Transverse colon (tissue), 4 donors: ENCODE measurements at regions not wholly inside any gene's neighbourhood (a gene's known extent, or its start where the extent isn't known, plus 50 kb on each side); places are given as distances from the start of the nearest gene placed in this dataset.
A peak's percentile ranks its signal among the peaks of the same experiment; 100 is the strongest.

ENCODE experiments used
- DNase-seq: peaks from one replicate; pipeline ENCODE4 v3.0.0-alpha.2; 2019
- H3K27ac ChIP-seq, 4 donors: fragments of 200-600 bp; sonication (generic); 2 replicates each; pipeline ENCODE4 v1.5.1; 2016 to 2018; ENCODE audit warnings: inconsistent platforms in 4 of 4
- H3K27me3 ChIP-seq: fragments of 200-600 bp; sonication (generic); 2 replicates; pipeline ENCODE4 v1.5.1; 2017; ENCODE audit warnings: inconsistent platforms
- H3K36me3 ChIP-seq, 4 donors: fragments of 200-600 bp; sonication (generic); 2 replicates each; pipeline ENCODE4 v1.5.1; 2017 to 2019; ENCODE audit warnings: inconsistent platforms in 4 of 4
- H3K4me1 ChIP-seq, 4 donors: fragments of 200-600 bp; sonication (generic); 2 replicates each; pipeline ENCODE4 v1.5.1; 2017 to 2020; ENCODE audit warnings: inconsistent platforms in 4 of 4
- H3K4me3 ChIP-seq, 4 donors: fragments of 200-600 bp; sonication (generic); 1 replicate in 1 of 4; 2 replicates in 3 of 4; pipeline versions ENCODE4 v1.5.1 to v1.6.1; 2017 to 2019; ENCODE audit warnings: inconsistent platforms in 4 of 4
- H3K9me3 ChIP-seq, 2 donors: fragments of 200-600 bp; sonication (generic); 2 replicates each; pipeline ENCODE4 v1.5.1; 2017 to 2019; ENCODE audit warnings: inconsistent platforms in 2 of 2
- CTCF ChIP-seq, 5 experiments: fragments of 200-600 bp in 3 of 5; fragments of 450-650 bp in 2 of 5; sonication (generic) in 3 of 5; IDR thresholded peaks; 1 replicate in 2 of 5; 2 replicates in 3 of 5; pipeline ENCODE4 v1.5.1; 2016 to 2017; ENCODE audit warnings: antibody characterized with exemption in 5 of 5, inconsistent platforms in 3 of 5, mild to moderate bottlenecking in 2 of 5, moderate library complexity in 1 of 5
- EP300 ChIP-seq: sonication (generic); formaldehyde crosslinking; IDR thresholded peaks from one replicate; pipeline ENCODE4 v1.6.1; 2017; ENCODE audit warnings: antibody characterized with exemption, low read depth
- POLR2A ChIP-seq: fragments of 450-650 bp; IDR thresholded peaks from one replicate; pipeline ENCODE4 v1.6.1; 2016; ENCODE audit warnings: antibody characterized with exemption, mild to moderate bottlenecking, moderate library complexity
- POLR2AphosphoS5 ChIP-seq, 3 donors: sonication (generic); formaldehyde crosslinking; IDR thresholded peaks; one replicate each; pipeline ENCODE4 v1.6.1; 2016; ENCODE audit warnings: antibody characterized with exemption in 3 of 3
- WGBS, 2 donors: methylation state at CpG; one replicate each; pipeline ENCODE4 v1.1.5; 2018; ENCODE audit warnings: low coverage in 1 of 2; 5-methylcytosine and 5-hydroxymethylcytosine counted together
- in situ Hi-C, 4 donors: fragments of 200-750 bp; cut with MboI; loops; one replicate each; pipeline versions ENCODE4 v1.15.0 to v1.15.1; 2017; ENCODE audit warnings: low sequenced_read_pairs in 3 of 4, low pct_ligation_motif_present in 1 of 4, low pct_unique_long_range_greater_than_20kb in 1 of 4
- intact Hi-C: fragments of 100-400 bp; cut with DNase I; formaldehyde crosslinking; loops from one replicate; pipeline ENCODE4 v1.15.1; 2023; ENCODE audit warnings: low total_unique reads

DNA sequence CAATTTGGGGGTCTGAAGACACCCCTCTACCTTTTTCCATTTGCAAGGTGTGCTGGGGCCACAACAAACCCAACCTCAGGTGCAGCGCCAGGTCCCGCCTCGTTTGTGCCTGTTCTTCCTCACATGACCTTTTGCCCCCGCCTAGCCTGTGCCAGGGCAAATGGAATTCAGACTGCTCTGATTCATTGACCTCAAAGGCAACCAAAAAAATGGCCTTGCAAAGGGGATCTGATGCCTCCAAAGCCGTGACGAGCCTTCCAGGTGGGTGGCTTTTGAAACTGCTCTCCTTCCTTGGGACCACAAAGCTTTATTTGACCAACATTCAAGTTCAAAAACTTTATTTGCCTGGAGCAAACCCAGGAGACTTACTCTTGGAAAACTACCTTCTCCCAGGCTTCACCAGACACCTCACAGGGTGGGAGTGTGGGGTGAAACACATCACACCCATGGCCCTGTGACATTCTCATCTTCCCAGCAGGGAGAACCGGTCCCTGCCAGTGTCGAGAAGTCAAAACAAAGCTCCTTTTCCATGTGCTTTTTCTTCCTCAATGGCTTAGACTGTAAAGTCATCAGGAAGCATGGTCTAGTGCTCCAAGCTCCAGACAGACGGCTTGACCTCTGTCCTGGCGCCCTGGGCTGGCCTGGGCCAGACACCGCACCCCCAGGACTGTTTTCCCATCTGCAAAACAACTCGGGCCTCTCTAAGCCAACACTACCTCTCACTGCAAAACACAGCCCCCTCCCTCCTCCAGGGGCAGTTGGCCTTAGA is 103.9 kb upstream of the HES1 start:
- Histone ChIP-seq H3K36me3 (no peaks in the 10 kb centered on the region), H3K4me1 (peaks cover 0 to 56% (median 33%) of the 10 kb centered on the region in 4 donors), H3K27me3 (no peaks in the 10 kb centered on the region), H3K9me3 (no peaks in the 10 kb centered on the region), H3K27ac (peak overlapping the region in 1 of 4 donors; percentile 2), H3K4me3 (no peak overlapping the region)
- TF ChIP-seq POLR2AphosphoS5 (IDR thresholded peaks at IDR 0.05) (no peak), EP300 (no peak), CTCF (IDR thresholded peaks at IDR 0.05) (no peak), POLR2A (no peak)
- in situ Hi-C loops = no loop called here
- DNase-seq = peak; percentile 58
- 78% methylated on average over 12 of the region's 12 CpGs; no CpG with 5 or more reads in 1 of the 2 donors for WGBS, 2 donors
- intact Hi-C loops = no loop called here

GRCh38 chr3:194032828-194033435 is 103.0 kb upstream of the HES1 start:
- H3K27ac ChIP-seq = no peak overlapping the region
- H3K9me3 ChIP-seq = no peaks in the 10 kb centered on the region
- in situ Hi-C loops = no loop called here
- H3K4me1 ChIP-seq = peaks cover 0 to 56% (median 33%) of the 10 kb centered on the region in 4 donors
- no peaks in the 10 kb centered on the region for H3K27me3 ChIP-seq
- TF ChIP-seq EP300 (no peak), POLR2AphosphoS5 (IDR thresholded peaks at IDR 0.05) (no peak), CTCF (IDR thresholded peaks at IDR 0.05) (no peak), POLR2A (no peak)
- H3K36me3 ChIP-seq = no peaks in the 10 kb centered on the region
- intact Hi-C loops = no loop called here
- 61 to 69% methylated on average over 7 to 9 of the region's 9 CpGs for WGBS, 2 donors
- no peak for DNase-seq
- no peak overlapping the region for H3K4me3 ChIP-seq

DNA sequence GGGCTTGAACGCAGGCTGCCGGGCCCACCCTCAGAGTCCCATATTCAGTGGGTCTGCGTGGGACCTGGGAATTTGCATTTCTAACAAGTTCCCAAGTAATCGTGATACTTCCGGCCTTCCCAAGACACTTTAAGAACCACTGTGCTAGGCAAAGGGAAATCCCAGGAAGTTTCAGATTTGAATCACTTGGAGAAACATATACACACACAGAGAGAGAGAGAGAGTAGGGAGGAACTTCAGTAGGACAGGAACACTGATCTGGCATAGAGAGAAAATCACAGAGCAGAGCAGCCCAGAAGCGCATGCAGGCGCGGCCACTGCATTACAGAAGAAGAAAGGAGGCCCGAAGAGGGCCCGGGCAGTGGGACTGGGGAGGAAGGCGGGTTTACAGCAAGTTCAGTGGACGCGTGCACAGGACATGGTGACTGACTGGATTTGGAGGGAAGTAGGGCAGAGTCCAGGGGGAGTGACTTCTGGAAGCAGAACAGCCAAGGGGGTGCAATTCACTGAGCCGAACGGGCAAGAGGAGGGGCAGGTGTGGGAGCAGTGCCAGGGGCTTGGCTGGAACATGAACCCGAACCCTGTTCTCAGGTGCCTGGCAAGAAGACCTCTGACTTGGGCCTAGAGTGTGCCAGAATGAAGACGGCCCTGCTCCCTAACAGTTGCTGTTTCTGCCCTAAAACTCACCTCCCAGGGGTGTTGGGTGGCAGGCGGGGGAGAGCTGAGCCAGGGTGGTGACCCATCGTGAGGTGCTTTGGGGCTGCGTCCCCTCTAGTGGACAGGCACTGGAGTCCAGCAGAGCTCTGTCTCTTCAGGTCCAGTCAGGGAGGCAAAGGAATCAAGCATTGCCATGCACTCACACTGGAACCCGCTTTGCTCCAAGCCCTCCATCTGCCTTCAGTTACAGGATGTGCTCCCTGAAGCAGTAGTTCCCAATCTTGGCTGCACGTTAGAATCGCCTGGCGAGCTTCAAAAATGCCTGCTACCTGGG is 101.3 kb upstream of the HES1 start:
- peak; percentile 87 for DNase-seq
- intact Hi-C loops = no loop called here
- Histone ChIP-seq H3K36me3 (no peaks in the 10 kb centered on the region), H3K27ac (peak overlapping the region; percentile 76 to 87 (median 82)), H3K9me3 (no peaks in the 10 kb centered on the region), H3K27me3 (no peaks in the 10 kb centered on the region), H3K4me3 (no peak overlapping the region), H3K4me1 (peaks cover 0 to 57% (median 32%) of the 10 kb centered on the region in 4 donors)
- WGBS, 2 donors = 18 to 61% methylated on average over 2 to 24 of the region's 24 CpGs
- TF ChIP-seq POLR2A (no peak), POLR2AphosphoS5 (IDR thresholded peaks at IDR 0.05) (peak in 1 of 3 donors; percentile 56)
- in situ Hi-C loops = no loop called here

GRCh38 chr3:194035406-194036138 is 100.4 kb upstream of the HES1 start:
- H3K27ac ChIP-seq = peak overlapping the region; percentile 76 to 87 (median 82)
- H3K4me3 ChIP-seq = no peak overlapping the region
- H3K9me3 ChIP-seq = no peaks in the 10 kb centered on the region
- peaks cover 0 to 49% (median 28%) of the 10 kb centered on the region in 4 donors for H3K4me1 ChIP-seq
- TF ChIP-seq CTCF (IDR thresholded peaks at IDR 0.05) = no peak
- TF ChIP-seq POLR2AphosphoS5 (IDR thresholded peaks at IDR 0.05) = peak in 2 of 3 donors; percentile 74 to 78
- TF ChIP-seq POLR2A = peak; percentile 64
- H3K27me3 ChIP-seq = no peaks in the 10 kb centered on the region
- in situ Hi-C loops = no loop called here
- intact Hi-C loops = no loop called here
- WGBS, 2 donors = 47 to 60% methylated on average over 1 to 5 of the region's 5 CpGs
- DNase-seq = peak; percentile 86
- no peaks in the 10 kb centered on the region for H3K36me3 ChIP-seq
